ENCODE measurements at regions not wholly inside any gene's neighbourhood (a gene's known extent, or its start where the extent isn't known, plus 50 kb on each side); places are given as distances from the start of the nearest gene placed in this dataset.
A peak's percentile ranks its signal among the peaks of the same experiment; 100 is the strongest.

- peak in 1 of 2 donors; percentile 22 for TF ChIP-seq CTCF (IDR thresholded peaks at IDR 0.05)
- TF ChIP-seq POLR2A (IDR thresholded peaks at IDR 0.05), result no peak
- TF ChIP-seq POLR2AphosphoS5 (IDR thresholded peaks at IDR 0.05), result no peak
Observed at GRCh38 chr21:35616090-35616489, 444.2 kb downstream of the SETD4 start.

All from suprapubic skin (tissue), 4 donors.